NCI-H1417 (cell line): ENCODE measurements at regions not wholly inside any gene's neighbourhood (a gene's known extent, or its start where the extent isn't known, plus 50 kb on each side); places are given as distances from the start of the nearest gene placed in this dataset.

Experiments
- DNase-seq, 3 experiments: peaks; one replicate each; lab custom pipeline; 2025; lab: John Stamatoyannopoulos, UW

- no peak for DNase-seq
These were observed 148.8 kb upstream of the LHX5 start for GRCh38 chr12:113620437-113620976.

GRCh38 chr12:113619202-113619601, 147.5 kb upstream of the LHX5 start:
- peak in 2 of 3 experiments; percentile 66 to 88 for DNase-seq

GRCh38 chr12:113613414-113613813, 141.7 kb upstream of the LHX5 start:
- no peak for DNase-seq

- no peak for DNase-seq
These were observed 141.1 kb upstream of the LHX5 start for GRCh38 chr12:113612793-113613192.

GRCh38 chr12:113612076-113612728, 140.5 kb upstream of the LHX5 start:
- no peak for DNase-seq

- no peak for DNase-seq
These were observed 140.0 kb upstream of the LHX5 start for GRCh38 chr12:113611652-113612051.

GRCh38 chr12:113610698-113611097, 139.0 kb upstream of the LHX5 start:
- no peak for DNase-seq

GRCh38 chr12:113609692-113610469, 138.2 kb upstream of the LHX5 start:
- no peak for DNase-seq

GRCh38 chr12:113604666-113605065, 133.0 kb upstream of the LHX5 start:
- DNase-seq, result no peak

GRCh38 chr12:113601656-113602263, 130.1 kb upstream of the LHX5 start:
- DNase-seq, result no peak

GRCh38 chr12:113598815-113599406, 127.2 kb upstream of the LHX5 start:
- DNase-seq, result peak in 1 of 3 experiments; percentile 34

- no peak for DNase-seq
These were observed 123.3 kb upstream of the LHX5 start for GRCh38 chr12:113594967-113595366.

- DNase-seq, result peak; percentile 56 to 92 (median 90)
These were observed 119.9 kb upstream of the LHX5 start for GRCh38 chr12:113591480-113591974.

- no peak for DNase-seq
These were observed 117.8 kb upstream of the LHX5 start for GRCh38 chr12:113589437-113589836.

GRCh38 chr12:113587720-113588119, 116.0 kb upstream of the LHX5 start:
- peak in 2 of 3 experiments; percentile 9 to 28 for DNase-seq

GRCh38 chr12:113586461-113586860, 114.8 kb upstream of the LHX5 start:
- no peak for DNase-seq

- peak; percentile 26 to 63 (median 29) for DNase-seq
These were observed 111.0 kb upstream of the LHX5 start for GRCh38 chr12:113582521-113583218.

GRCh38 chr12:113581342-113581741, 109.7 kb upstream of the LHX5 start:
- DNase-seq, result no peak

- DNase-seq, result no peak
These were observed 108.8 kb upstream of the LHX5 start for GRCh38 chr12:113580437-113580836.

GRCh38 chr12:113577464-113578129, 105.9 kb upstream of the LHX5 start:
- no peak for DNase-seq

GRCh38 chr12:113575386-113575785, 103.7 kb upstream of the LHX5 start:
- no peak for DNase-seq
